NCI-H2029 (cell line): ENCODE measurements at regions not wholly inside any gene's neighbourhood (a gene's known extent, or its start where the extent isn't known, plus 50 kb on each side); places are given as distances from the start of the nearest gene placed in this dataset.

Source experiments
- DNase-seq: peaks from one replicate; lab custom pipeline; 2025; lab: John Stamatoyannopoulos, UW

GRCh38 chr4:133046156-133046555 lies 102.9 kb upstream of the PCDH10 start:
- no peak for DNase-seq

GRCh38 chr4:133058701-133059100 lies 90.4 kb upstream of the PCDH10 start:
- no peak for DNase-seq

- DNase-seq = no peak
Observed at GRCh38 chr4:133059117-133059516, 90.0 kb upstream of the PCDH10 start.

GRCh38 chr4:133062851-133063250 lies 86.2 kb upstream of the PCDH10 start:
- DNase-seq = no peak

GRCh38 chr4:133068083-133068482 lies 81.0 kb upstream of the PCDH10 start:
- DNase-seq = no peak

- DNase-seq = no peak
Observed at GRCh38 chr4:133081246-133081645, 67.8 kb upstream of the PCDH10 start.

- DNase-seq = no peak
Observed at GRCh38 chr4:133084421-133084820, 64.7 kb upstream of the PCDH10 start.

- no peak for DNase-seq
Observed at GRCh38 chr4:133095591-133095990, 53.5 kb upstream of the PCDH10 start.

GRCh38 chr4:133096972-133097371 lies 52.1 kb upstream of the PCDH10 start:
- no peak for DNase-seq
